DMS79 treated with DMSO at 0.1 percent for 48 hours (cell line): ENCODE measurements at regions not wholly inside any gene's neighbourhood (a gene's known extent, or its start where the extent isn't known, plus 50 kb on each side); places are given as distances from the start of the nearest gene placed in this dataset.
"Not testable (repeated sequence)": the region's sequence is repeated elsewhere in the genome, so short reads cannot be mapped to it uniquely, and the experiment has no call there.

Experiments
- DNase-seq: peaks from one replicate; lab custom pipeline; 2025; lab: John Stamatoyannopoulos, UW

DNA sequence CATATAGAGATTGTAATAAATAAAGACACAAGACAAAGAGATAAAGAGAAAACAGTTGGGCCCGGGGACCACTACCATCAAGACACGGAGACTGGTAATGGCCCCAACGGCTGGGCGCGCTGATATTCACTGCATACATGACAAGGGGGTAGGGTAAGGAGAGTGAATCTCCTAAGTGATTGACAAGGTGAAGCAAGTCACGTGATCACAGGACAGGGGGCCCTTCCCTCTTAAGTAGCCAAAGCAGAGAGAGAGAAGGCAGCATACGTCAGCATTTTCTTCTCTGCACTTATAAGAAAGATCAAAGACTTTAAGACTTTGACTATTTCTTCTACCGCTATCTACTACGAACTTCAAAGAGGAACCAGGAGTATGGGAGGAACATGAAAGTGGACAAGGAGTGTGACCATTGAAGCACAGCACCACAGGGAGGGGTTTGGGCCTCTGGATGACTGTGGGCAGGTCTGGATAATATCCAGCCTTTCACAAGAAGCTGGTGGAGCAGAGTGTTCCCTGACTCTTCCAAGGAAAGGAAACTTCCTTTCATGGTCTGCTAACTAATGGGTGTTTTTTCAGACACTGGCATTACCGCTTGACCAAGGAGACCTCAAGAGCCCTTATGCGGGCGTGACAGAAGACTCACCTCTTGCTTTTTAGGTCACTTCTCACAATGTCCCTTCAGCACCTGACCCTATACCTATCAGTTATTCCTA lies 75.6 kb downstream of the MRPL39 start:
- not testable (repeated sequence) for DNase-seq

DNA sequence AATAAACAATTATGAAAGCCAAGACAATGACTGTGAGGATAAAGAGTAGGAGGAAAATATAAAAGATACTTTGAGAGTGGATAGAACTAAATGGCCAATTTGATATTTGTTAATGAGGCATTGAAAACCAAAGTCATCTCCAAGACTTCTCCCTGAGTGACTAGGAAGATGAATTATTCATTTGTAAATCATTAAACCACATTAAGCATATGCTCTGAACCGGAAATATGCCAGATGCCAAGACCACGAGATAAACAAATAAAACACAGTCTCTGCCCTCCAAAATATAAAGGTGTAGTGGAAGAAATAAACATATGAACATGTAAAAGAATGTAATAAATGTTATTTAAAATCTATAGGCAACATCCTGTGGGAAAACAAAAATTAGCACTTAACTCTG lies 78.8 kb downstream of the MRPL39 start:
- DNase-seq, result no peak

DNA sequence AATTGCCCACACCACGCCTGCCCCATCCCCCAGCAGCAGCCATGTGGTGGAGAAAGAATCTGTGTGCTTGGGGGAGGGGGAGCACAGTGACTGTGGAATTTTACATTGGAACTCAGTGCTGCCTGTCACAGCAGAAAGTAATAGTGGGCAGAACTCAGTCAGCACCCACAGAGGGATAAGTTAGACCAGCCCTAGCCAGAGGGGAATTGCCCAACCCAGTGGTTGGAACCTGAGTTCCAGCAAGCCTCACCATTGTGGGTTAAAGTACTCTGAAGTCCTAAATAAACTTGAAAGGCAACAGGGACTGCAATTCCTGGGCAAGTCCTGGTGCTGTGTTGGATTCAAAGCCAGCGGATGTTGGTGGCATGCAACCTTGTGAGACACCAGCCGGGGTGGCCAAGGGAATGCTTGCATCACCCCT lies 88.8 kb downstream of the MRPL39 start:
- no peak for DNase-seq

DNA sequence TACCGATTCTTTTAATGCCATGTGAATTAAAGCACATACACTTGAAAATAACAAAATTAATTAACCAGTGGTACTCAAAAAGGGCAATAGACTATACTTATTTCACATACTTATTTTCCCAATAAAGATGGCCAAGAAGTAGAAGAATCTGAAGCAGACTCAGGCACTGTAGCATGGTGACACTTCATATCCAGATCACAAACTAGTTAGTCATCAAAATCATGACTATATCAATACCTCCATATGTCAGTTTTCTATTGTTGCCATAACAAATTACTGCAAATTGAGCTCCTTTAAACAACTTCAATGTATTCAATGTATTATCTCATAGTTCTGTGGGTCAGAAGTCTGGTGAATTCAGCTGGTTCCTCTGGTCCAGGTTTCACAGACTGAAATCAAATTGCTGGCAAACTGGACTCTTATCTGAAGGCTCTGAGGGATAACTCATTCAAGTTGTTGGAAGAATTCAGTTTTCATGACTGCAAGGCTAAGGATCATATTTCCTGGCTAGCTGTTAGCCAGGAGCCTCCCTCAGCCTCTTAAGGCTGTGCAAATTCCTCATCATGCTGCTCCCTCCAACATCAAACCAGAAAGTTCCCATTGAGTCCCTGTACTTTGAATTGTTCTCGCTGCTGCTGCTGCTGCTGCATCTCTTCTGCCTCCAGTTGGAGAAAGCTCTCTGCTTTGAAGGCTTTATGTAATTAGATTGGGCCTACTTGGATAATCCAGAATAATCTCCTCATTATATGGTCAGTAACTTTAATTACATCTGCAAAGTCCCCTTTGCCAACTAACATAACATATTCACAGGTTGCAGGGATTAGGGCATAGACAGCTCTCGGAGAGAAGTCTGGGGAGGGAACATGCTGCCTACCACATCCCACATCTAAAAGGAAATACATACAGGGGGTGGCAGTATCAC lies 91.5 kb downstream of the MRPL39 start:
- DNase-seq, result no peak

DNA sequence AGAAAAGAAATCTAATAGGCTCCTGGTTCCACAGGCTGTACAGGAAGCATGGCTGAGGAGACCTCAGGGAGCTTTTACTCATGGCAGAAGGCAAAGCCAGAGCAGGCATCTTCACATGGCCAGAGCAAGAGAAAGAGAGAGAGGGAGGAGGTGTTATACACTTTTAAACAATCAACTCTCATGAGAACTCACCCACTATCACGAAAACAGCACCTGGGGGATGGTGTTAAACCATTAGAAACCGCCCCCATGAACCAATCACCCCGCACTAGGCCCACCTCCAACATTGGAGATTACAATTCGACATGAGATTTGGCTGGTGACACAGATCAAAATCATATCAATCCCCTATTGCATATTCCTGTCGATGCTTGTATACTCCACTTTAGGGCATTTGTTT lies 93.5 kb downstream of the MRPL39 start:
- no peak for DNase-seq

DNA sequence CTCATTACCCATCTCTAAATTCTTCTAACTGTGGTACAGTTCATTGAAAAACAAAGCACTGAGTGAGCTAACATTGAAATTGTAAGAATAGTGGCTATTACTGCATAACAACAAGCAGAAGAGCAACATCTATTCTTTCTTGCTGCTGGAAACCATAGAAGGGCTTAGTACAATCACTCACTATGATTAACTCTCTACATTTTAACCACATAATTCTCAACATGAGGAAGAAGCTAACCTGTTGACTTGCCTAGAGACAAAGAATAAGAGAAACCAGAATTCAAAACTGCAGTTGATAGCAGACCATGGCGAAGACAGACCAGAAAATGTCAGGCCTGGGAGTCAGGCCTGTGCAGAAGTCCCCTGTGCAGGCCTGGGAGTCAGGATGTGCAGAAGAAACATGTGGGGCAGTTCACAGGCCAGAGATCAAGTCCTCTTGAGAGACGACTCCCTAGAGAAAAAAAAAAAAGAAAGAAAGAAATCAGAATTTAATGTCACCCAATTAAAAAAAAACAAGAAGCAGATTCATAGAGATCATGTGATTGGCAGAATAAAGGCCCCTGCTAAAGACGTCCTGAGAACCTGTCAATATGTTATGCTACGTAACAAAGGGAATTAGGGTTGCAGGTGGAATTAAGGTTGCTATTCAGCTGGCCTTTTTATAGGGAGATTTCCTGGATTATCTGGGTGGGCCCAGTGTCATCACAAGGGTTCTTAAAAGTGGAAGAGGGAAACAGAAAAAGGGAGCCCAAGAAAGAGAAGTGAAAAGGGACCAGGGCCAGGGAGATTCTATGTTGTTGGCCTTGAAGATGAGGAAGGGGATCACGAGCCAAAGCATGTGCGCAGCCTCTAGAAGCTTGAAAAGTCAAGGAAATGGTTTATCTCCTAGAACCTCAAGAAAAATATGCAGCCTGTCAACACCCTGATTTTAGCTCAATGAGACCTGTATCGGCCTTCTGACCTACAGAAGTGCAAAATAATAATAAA lies 94.9 kb downstream of the MRPL39 start:
- DNase-seq, result no peak

DNA sequence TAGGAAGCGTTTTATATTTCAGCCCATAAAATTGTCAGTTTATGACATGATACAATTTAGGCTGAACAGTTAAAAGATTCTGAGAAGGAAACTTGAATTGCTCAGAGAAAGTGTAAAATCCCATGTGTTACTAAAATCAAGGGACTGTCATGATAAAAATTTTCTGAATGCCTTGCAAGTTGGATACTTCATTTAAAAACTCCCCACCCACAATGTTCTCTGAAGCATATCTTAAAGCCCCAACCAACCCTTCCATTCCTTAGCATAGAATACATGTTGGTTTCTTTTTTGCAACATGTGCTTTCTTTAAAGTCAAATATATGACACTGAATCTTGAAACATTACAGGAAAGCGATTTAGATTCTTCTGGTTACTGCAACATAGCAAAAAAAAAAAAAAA lies 97.4 kb downstream of the MRPL39 start:
- DNase-seq, result no peak

DNA sequence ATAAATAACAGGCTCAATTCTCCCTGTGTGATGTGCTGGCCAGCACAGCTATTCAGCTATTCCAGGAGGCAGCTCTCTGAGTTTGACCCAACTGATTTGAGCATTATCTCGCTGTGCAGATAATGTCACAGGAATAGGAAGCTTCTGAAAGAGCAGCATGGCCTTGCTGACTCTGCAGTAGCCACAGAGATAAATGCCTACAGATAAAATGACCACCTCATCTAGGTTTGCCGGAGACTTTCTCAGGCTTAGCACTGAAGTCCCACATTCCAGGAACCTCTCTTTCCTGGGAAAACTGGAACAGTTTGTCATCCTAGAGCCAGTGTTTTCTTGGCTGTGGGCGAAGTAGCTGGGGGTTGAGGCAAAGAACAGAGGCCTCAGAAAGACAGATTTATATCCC lies 98.9 kb downstream of the MRPL39 start:
- no peak for DNase-seq

DNA sequence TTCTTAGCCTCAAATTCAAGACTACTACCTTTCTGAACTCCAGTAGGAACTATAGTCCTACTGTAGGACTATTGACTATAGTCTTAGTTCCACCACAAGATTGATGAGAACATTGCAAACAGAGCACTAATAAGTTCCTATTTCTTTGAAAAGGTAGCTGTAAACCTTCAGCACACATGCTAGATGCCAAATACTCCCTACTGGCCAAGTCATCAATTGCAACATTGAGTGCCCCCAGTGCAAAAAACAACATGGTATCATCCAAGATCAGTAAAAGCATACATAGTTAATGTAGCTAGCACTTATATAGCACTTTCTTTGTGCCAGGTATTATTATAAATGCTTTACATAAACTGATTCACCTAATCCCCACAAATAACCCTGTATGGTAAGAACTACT lies 99.8 kb downstream of the MRPL39 start:
- DNase-seq, result no peak

DNA sequence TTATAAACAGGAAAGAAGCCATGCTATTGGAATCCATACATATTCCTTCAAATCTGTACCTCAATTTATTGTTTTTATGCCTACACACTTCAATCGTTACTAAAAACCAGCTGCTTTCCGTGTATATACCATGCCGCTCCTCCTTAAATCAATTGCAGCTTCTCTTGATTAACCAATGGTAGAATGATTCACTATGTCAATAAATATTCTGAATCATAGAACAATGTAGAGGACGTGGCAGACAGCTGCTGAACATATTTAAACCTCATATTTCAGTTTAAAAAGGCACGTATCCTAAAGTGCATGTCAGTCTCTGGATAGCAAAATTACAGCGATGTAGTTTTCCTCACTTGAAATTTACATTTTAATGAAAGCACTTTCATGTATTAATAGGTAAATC lies 100.4 kb downstream of the MRPL39 start:
- DNase-seq, result no peak

DNA sequence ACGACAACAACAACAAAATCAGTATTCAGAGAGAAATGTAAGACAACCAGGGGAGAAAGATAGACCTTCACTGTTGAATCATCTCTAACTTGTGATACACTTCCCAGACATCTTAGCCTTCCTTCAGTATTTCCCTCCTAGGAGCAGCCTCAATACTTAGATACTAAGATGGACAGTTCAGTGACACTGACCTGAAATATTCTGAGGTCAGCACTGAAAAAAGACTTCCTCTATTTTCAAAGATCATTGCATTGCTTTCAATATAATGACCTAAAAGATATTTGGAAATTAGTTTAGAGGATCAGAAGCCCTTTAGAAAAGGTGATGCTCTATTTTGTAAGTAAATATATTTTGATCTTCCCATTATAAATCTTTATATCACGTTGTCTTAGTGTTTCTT lies 101.0 kb downstream of the MRPL39 start:
- DNase-seq, result no peak

DNA sequence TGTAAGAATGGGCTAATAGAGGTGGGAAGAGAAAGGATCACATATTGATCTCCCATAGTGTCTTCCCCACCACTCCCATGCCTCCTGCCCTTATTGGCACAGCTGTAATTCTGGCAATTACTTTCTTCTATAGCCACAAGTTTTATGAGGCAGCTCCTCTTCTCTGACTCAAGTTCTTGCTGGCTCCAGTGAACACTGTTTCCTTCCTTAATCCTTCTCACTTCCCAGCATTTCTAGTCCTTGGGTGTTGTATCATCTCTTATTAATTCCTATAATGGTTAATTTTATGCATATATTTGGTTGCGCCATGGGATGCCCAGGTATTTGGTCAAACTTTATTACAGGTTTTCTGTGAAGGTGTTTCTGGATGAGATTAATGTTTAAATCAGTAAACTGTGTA lies 103.3 kb downstream of the MRPL39 start:
- DNase-seq, result no peak

DNA sequence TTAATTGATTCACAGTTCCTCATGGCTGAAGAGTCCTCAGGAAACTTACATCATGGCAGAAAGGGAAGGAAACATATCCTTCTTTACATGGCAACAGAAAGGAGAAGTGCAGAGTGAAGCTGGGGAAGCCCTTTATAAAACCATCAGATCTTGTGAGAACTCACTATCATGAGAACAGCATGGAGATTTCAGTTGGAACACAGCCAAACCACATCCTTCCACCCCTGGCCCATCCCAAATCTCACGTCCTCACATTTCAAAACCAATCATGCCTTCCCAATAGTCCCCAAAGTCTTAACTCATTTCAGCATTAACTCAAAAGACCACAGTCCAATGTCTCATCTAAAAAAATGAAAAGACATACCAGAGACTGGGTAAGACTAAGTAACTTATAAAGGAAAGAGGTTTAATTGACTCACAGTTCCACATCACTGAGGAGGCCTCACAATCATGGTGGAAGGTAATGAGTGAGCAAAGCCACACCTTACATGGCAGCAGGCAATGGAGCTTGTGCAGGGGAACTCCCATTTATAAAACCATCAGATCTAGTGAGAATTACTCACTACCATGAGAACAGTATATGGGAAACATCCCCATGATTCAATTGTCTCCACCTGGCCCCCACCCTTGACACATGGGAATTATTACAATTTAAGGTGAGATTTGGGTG lies 105.2 kb downstream of the MRPL39 start:
- DNase-seq, result no peak

DNA sequence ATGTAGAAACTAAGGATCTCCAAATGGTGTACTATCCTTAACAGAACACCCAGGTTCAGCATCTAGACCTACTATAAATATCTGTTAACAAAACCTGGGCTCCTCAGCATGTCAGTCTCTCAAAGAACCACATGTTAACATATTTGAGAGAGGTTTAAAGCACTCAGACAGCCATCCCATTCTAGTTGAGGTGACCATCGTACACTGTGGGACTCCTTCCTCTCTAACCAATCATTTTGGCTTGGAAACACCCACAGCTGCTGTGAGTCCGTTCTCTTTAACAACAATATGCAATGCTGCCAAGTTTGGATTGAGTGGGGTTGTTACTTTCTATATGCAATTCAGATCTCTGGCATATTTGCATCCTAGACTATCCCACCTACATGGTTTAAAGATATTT lies 105.8 kb downstream of the MRPL39 start:
- DNase-seq, result no peak

DNA sequence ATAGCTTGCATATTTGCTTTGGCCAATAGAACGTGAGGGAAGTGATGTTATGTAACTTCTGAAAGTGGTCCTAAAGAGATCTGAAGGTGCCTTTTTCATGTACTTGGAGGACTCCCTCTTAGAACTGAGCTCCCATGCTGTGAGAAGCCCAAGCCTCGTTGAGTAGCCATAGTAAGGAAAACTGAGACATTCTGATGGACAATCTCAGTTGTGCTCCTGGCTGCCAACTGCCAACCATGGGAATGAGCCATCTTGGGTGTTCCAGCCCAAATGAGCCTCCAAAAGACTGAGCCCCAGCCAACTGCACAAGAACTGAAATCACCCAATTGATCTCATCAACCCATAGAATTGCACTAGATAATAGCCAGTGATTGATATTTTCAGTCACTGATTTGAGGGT lies 106.7 kb downstream of the MRPL39 start:
- DNase-seq, result no peak

DNA sequence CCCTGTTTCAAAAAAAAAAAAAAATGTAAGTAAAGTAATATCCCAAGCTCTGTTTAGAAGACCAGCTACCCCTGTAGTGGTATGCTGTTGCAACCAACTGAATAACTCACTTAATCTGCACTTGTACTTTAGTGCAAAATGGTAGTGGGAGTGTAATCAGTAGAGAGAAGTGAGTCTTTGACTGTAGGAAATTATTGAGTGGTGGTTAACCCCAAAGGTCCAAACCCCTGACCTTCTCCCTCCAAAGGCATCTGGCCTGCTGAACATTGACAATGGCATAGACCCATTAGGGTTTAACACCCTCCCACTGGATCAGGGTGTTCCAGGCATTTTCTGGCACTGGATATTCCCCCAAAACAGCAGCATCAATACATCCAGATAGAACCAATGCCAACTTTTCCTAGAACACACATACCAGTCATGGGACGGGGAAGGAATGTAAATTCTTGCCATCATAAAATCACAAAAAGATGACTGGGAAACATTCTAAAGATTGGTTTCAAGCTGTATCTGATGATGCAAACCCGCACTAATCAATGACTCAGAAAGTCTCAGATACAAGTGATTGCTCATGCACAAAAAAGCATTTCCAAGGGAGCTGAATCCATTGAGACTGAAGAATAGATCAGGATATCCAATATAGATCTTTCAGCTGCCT lies 110.3 kb downstream of the MRPL39 start:
- DNase-seq, result no peak

DNA sequence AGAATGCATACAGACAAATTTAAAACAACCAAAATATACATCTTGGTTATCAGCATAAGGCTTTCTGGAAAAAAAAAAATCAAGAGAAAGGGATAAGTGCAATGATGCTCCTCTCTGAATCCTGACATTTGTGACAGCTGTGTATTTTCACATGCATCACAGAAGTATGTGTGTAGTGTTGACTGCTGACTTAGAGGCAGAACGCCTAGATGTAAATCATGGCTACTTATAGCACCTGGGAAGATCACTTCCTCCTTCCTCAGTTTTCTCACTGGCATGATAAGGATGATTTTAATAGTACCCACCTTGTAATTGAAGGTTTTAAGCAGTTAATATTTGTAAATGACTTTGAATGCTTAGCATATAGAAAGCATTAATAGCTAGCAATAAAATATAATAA lies 112.5 kb downstream of the MRPL39 start:
- DNase-seq, result no peak

DNA sequence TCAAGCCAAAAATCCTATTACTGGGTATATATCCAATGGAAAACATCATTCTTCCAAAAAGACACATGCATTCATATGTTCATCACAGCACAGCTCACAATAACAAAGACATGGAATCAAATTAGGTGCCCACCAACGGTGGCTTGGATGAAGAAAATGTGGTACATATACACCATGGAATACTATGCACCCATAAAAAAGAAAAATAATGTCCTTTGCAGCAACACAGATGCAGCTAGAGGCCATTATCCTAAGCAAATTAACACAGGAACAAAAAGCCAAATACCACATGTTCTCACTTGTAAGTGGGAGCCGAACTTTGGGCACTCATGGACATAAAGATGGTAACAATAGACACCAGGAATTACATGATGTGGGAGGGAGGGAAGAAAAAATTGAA lies 113.6 kb downstream of the MRPL39 start:
- no peak for DNase-seq

DNA sequence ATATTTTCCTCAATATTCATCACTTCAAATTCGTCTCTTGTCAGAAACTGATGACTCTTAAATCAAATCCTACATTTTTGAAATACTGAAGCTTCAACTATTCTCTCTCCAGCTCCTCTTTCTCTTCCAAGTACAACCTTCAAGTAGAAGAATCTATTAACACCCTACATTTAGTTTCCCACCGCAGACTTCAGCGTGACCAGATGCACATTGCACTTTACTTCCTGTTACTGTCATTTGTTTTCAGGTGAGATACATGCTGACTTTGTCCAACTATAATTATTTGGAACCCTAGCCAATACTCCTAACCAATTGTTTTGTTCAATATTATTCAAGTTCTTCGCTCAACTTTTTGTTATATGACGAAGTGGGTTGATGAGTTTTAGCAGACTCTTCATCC lies 116.0 kb downstream of the MRPL39 start:
- no peak for DNase-seq

DNA sequence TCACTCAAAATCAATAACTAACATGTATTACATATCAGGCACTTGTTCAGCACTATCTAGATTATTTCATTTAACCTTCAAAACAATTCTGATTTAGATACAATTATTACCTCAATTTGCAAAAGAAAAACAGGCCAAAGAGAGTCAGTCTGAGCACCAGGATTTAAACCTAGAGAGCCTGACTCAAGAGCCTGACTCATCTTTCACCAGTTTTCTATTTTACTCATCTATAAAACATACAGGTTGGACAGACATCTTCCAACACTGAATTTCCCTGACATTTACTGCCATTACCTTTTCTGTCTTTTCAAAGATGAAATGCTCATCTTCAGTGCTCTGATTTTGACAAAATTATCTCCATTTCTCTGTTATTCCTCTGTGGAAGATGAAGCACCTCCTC lies 116.5 kb downstream of the MRPL39 start:
- DNase-seq, result no peak

DNA sequence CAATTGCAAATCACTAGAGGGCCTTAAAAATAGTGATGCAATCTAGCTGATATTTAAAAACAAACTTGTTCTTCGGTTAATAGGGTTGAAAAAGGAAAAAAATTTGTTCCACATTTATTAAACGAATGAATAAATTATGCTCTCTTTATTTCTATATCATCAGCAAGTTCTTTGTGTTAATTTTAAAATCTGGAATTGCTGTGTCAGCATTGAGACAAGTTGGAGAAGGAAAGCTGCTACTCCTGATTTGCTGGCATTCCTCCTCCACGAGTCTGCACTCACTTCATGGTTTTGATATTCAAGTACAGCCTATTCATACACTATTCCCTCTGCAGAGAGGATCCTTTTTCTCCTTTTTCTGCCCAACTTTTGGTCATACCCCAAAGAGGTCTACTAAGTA lies 117.6 kb downstream of the MRPL39 start:
- DNase-seq, result no peak
